ENCODE measurements at regions not wholly inside any gene's neighbourhood (a gene's known extent, or its start where the extent isn't known, plus 50 kb on each side); places are given as distances from the start of the nearest gene placed in this dataset.

DNA sequence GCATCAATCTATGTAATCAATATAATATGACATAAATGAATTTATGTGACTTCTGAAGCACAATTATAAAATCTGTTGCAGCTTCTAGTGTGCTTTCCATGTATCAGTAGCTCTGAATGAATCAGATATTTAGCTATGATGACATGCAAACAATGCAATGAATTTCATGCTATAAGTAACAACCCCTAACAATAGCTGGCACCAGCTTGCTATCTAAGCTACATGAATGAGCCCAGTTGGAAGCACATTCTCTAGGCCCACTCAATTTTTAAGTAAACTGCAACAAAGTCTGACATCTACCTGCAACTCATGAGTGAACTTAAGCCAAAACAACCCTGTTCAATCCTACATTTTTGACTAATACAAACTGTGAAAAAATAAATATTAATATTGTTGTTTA is 507.3 kb upstream of the ROBO1 start:
- Histone ChIP-seq H3K36me3 (ENCODE audit: low read depth) (no peaks in the 10 kb centered on the region), H3K9me2 (ENCODE audit: insufficient read depth) (no peaks in the 10 kb centered on the region), H3K4me1 (ENCODE audit: insufficient read depth) (no peaks in the 10 kb centered on the region), H3K9ac (no peak overlapping the region), H2AFZ (no peak overlapping the region), H3K79me2 (ENCODE audit: insufficient read depth) (no peaks in the 10 kb centered on the region), H3K4me3 (no peak overlapping the region), H3F3A (ENCODE audit: insufficient read depth) (no peaks in the 10 kb centered on the region), H3K9me3 (ENCODE audit: low read depth) (no peaks in the 10 kb centered on the region), H3K27ac (no peak overlapping the region), H4K20me1 (ENCODE audit: insufficient read depth) (no peaks in the 10 kb centered on the region), H3K4me2 (ENCODE audit: unreplicated experiment) (no peak overlapping the region), H3K27me3 (replicated peaks; ENCODE audit: insufficient read depth) (no peaks in the 10 kb centered on the region)
- in situ Hi-C loops (cut with MboI), result no loop called here
- DNase-seq, result no peak
- no peak for TF ChIP-seq EZH2 (IDR thresholded peaks at IDR 0.05; ENCODE audit: insufficient read depth, poor library complexity, severe bottlenecking)
- no peak for TF ChIP-seq EZH2phosphoT487 (IDR thresholded peaks at IDR 0.05; ENCODE audit: insufficient read depth, low read depth)

DNA sequence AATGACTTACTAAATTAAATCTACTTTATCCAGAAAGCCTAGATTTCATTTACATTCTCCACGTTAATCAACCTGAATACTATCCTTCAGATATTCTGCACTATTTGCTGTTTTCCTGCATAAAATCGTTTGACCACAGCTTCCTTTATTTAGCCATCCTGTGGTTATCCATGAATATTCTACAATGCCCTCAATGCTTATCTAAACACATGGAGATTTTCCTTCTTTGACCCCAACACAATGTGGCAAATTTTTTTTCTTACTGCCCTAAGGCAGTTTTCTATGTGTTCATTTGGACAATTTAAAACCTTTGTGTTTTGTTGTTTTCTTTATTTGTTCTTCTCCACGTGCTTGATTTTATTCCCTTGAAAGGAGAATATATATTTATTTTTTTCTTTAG is 495.5 kb upstream of the ROBO1 start:
- in situ Hi-C loops (cut with MboI), result no loop called here
- Histone ChIP-seq H3K4me2 (ENCODE audit: unreplicated experiment) (no peak overlapping the region), H3K27ac (no peak overlapping the region), H2AFZ (no peak overlapping the region), H3K27me3 (replicated peaks; ENCODE audit: insufficient read depth) (no peaks in the 10 kb centered on the region), H3K9ac (no peak overlapping the region), H3K79me2 (ENCODE audit: insufficient read depth) (no peaks in the 10 kb centered on the region), H4K20me1 (ENCODE audit: insufficient read depth) (no peaks in the 10 kb centered on the region), H3F3A (ENCODE audit: insufficient read depth) (no peaks in the 10 kb centered on the region), H3K4me1 (ENCODE audit: insufficient read depth) (no peaks in the 10 kb centered on the region), H3K36me3 (ENCODE audit: low read depth) (no peaks in the 10 kb centered on the region), H3K4me3 (no peak overlapping the region), H3K9me3 (ENCODE audit: low read depth) (no peaks in the 10 kb centered on the region), H3K9me2 (ENCODE audit: insufficient read depth) (no peaks in the 10 kb centered on the region)
- WGBS, 2 experiments (ENCODE audit: low coverage in 1 of 2, low lambda C conversion rate in 2 of 2, missing lambda C conversion rate in 2 of 2), result 6 to 12% methylated on average over 3 of the region's 3 CpGs
- TF ChIP-seq EZH2 (IDR thresholded peaks at IDR 0.05; ENCODE audit: insufficient read depth, poor library complexity, severe bottlenecking), result no peak
- no peak for TF ChIP-seq EZH2phosphoT487 (IDR thresholded peaks at IDR 0.05; ENCODE audit: insufficient read depth, low read depth)
- no peak for DNase-seq

DNA sequence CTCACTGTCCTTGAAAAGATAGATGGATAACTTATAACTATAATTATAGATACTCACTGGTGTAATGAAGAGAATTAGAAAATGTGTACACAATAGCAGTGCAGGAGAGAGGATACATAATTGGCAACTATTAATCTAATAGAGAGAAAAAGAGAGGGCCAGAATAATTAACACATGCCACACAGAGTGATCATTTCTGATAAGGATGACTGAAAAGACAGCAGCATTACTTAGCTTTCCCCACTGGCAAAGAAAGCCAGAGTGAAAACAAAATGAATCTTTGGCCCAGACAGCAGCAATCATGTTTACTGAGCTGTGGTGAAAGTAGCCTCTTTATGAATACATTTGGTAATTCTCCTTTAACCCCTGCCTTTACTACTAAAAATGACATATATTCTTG is 493.3 kb upstream of the ROBO1 start:
- H3K36me3 ChIP-seq (ENCODE audit: low read depth), result no peaks in the 10 kb centered on the region
- H3K79me2 ChIP-seq (ENCODE audit: insufficient read depth), result no peaks in the 10 kb centered on the region
- H2AFZ ChIP-seq, result no peak overlapping the region
- no peak overlapping the region for H3K9ac ChIP-seq
- no peak overlapping the region for H3K4me2 ChIP-seq (ENCODE audit: unreplicated experiment)
- H3K27ac ChIP-seq, result no peak overlapping the region
- no peaks in the 10 kb centered on the region for H3F3A ChIP-seq (ENCODE audit: insufficient read depth)
- in situ Hi-C loops (cut with MboI), result no loop called here
- H3K27me3 ChIP-seq (replicated peaks; ENCODE audit: insufficient read depth), result no peaks in the 10 kb centered on the region
- no peaks in the 10 kb centered on the region for H4K20me1 ChIP-seq (ENCODE audit: insufficient read depth)
- DNase-seq, result no peak
- H3K9me3 ChIP-seq (ENCODE audit: low read depth), result no peaks in the 10 kb centered on the region
- no peak overlapping the region for H3K4me3 ChIP-seq
- no peaks in the 10 kb centered on the region for H3K4me1 ChIP-seq (ENCODE audit: insufficient read depth)
- TF ChIP-seq EZH2phosphoT487 (IDR thresholded peaks at IDR 0.05; ENCODE audit: insufficient read depth, low read depth), result no peak
- no peak for TF ChIP-seq EZH2 (IDR thresholded peaks at IDR 0.05; ENCODE audit: insufficient read depth, poor library complexity, severe bottlenecking)
- no peaks in the 10 kb centered on the region for H3K9me2 ChIP-seq (ENCODE audit: insufficient read depth)

DNA sequence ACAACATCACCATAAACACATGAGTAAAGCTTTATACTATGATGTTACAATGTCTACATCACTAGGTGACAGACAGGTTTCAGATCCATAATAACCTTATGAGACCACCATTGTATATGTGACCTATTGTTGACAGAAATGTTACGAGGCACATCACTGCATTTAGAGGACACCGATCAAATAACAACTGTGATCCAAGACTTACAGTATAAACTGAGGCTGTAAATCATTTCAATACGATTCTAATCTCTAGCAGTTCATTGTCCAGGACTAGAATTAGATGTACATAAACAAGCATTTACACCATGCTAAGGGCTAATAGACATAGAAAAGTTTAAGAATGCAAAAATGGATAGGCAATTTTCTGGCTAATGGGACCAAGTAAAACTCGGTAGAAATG is 491.9 kb upstream of the ROBO1 start:
- Histone ChIP-seq H3K27me3 (replicated peaks; ENCODE audit: insufficient read depth) (no peaks in the 10 kb centered on the region), H4K20me1 (ENCODE audit: insufficient read depth) (no peaks in the 10 kb centered on the region), H3K4me2 (ENCODE audit: unreplicated experiment) (no peak overlapping the region), H3K36me3 (ENCODE audit: low read depth) (no peaks in the 10 kb centered on the region), H3K9me3 (ENCODE audit: low read depth) (no peaks in the 10 kb centered on the region), H3K9me2 (ENCODE audit: insufficient read depth) (no peaks in the 10 kb centered on the region), H3K9ac (no peak overlapping the region), H3F3A (ENCODE audit: insufficient read depth) (no peaks in the 10 kb centered on the region), H3K27ac (no peak overlapping the region), H2AFZ (no peak overlapping the region), H3K4me3 (no peak overlapping the region), H3K4me1 (ENCODE audit: insufficient read depth) (no peaks in the 10 kb centered on the region), H3K79me2 (ENCODE audit: insufficient read depth) (no peaks in the 10 kb centered on the region)
- TF ChIP-seq EZH2 (IDR thresholded peaks at IDR 0.05; ENCODE audit: insufficient read depth, poor library complexity, severe bottlenecking) (no peak), EZH2phosphoT487 (IDR thresholded peaks at IDR 0.05; ENCODE audit: insufficient read depth, low read depth) (no peak)
- no peak for DNase-seq
- in situ Hi-C loops (cut with MboI), result no loop called here
- WGBS, 2 experiments (ENCODE audit: low coverage in 1 of 2, low lambda C conversion rate in 2 of 2, missing lambda C conversion rate in 2 of 2), result 17 to 28% methylated on average over 4 of the region's 4 CpGs

DNA sequence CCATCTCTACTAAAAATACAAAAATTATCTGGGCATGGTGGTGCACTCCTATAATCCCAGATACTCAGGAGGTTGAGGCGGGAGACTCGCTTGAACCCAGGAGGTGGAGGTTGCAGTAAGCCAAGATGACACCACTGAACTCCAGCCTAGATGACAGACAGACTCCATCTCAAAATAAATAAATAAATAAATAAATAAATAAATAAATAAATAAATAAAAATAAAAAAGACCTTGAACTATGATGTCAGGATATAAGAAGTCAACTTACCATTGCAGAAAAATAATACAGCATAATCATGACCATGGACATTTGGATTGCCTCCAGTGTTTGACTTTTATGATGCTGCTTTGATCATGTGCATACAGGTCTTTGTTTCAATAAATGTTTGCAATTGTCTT is 484.3 kb upstream of the ROBO1 start:
- no peak overlapping the region for H3K4me2 ChIP-seq (ENCODE audit: unreplicated experiment)
- no peak overlapping the region for H3K9ac ChIP-seq
- no peak overlapping the region for H3K27ac ChIP-seq
- no peak for DNase-seq
- in situ Hi-C loops (cut with MboI), result no loop called here
- WGBS, 2 experiments (ENCODE audit: low coverage in 1 of 2, low lambda C conversion rate in 2 of 2, missing lambda C conversion rate in 2 of 2), result 76 to 88% methylated on average over 2 of the region's 2 CpGs
- no peaks in the 10 kb centered on the region for H3K27me3 ChIP-seq (replicated peaks; ENCODE audit: insufficient read depth)
- H2AFZ ChIP-seq, result no peak overlapping the region
- H3K36me3 ChIP-seq (ENCODE audit: low read depth), result no peaks in the 10 kb centered on the region
- no peaks in the 10 kb centered on the region for H3K9me3 ChIP-seq (ENCODE audit: low read depth)
- no peaks in the 10 kb centered on the region for H3K4me1 ChIP-seq (ENCODE audit: insufficient read depth)
- no peaks in the 10 kb centered on the region for H3F3A ChIP-seq (ENCODE audit: insufficient read depth)
- H3K9me2 ChIP-seq (ENCODE audit: insufficient read depth), result no peaks in the 10 kb centered on the region
- H4K20me1 ChIP-seq (ENCODE audit: insufficient read depth), result no peaks in the 10 kb centered on the region
- H3K79me2 ChIP-seq (ENCODE audit: insufficient read depth), result no peaks in the 10 kb centered on the region
- H3K4me3 ChIP-seq, result no peak overlapping the region
- no peak for TF ChIP-seq EZH2 (IDR thresholded peaks at IDR 0.05; ENCODE audit: insufficient read depth, poor library complexity, severe bottlenecking)
- TF ChIP-seq EZH2phosphoT487 (IDR thresholded peaks at IDR 0.05; ENCODE audit: insufficient read depth, low read depth), result no peak
